SW 1271 (cell line): ENCODE measurements at regions not wholly inside any gene's neighbourhood (a gene's known extent, or its start where the extent isn't known, plus 50 kb on each side); places are given as distances from the start of the nearest gene placed in this dataset.
"Not testable (repeated sequence)": the region's sequence is repeated elsewhere in the genome, so short reads cannot be mapped to it uniquely, and the experiment has no call there.

Experiments used
- DNase-seq, 2 experiments: peaks; one replicate each; lab custom pipeline; 2025; lab: John Stamatoyannopoulos, UW

DNA sequence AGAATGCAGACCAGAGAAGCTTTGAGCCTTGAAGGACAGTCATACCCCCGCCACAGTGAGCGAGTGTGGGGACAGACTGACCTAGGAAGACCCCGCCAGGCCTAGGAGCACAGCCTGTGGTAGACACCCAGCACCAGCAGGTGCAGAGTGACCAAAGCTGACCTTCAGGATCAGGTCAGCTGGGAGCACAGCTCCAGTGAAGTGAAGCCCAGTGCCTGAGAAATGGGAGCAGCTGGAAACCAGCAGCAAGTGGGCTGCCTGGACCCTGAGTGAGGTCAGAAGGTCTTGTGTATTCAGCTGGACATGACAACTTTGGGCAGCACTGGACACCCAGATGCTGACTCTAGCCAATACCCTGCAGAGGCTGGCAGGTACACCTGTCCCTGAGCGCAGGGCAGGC, 268.9 kb downstream of the TEX29 start:
- no peak for DNase-seq

DNA sequence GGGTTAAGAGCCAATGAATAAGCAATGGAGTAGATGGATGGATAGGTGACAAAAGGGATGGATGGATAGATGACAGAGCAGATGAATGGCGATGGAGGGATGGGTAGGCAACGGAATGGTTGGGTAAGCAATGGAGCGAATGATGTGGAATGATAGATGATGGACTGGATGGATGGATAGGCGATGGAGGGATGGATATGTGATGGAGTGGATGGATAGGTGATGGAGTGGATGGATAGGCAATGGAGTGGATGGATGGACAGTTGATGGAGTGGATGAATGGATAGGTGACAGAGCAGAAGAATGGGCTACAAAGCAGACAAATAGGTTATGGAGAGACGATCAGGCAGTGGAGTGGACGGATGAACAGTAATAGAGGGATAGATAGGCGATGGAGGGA, 269.6 kb downstream of the TEX29 start:
- no peak for DNase-seq

DNA sequence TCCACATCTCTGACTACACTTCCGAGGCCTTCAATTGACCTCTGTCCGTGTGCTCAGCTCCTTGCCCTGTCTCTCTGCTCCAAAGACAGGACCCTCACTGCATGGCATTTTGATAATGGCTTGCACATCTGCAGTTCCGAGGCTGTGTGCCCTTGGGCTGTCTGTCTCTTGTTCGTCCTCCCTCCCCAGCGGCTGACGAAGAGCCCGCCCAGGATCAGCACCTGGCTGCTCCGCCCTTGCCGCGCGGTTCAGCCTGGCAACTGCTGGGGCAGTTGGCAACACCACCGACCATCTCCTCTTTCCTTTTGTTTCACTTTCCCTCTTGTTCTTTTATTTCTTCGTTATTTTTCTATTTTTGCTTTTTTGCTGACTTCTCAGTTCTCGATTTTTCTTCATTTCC, 270.4 kb downstream of the TEX29 start:
- DNase-seq = no peak

DNA sequence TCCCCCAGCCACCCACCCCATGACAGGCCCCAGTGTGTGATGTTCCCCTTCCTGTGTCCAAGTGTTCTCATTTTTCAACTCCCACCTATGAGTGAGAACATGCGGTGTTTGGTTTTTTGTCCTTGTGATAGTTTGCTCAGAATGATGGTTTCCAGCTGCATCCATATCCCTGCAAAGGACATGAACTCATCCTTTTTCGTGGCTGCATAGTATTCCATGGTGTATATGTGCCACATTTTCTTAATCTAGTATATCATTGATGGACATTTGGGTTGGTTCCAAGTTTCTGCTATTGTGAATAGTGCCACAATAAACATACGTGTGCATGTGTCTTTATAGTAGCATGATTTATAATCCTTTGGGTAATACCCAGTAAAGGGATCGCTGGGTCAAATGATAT, 273.0 kb downstream of the TEX29 start:
- DNase-seq = not testable (repeated sequence)

DNA sequence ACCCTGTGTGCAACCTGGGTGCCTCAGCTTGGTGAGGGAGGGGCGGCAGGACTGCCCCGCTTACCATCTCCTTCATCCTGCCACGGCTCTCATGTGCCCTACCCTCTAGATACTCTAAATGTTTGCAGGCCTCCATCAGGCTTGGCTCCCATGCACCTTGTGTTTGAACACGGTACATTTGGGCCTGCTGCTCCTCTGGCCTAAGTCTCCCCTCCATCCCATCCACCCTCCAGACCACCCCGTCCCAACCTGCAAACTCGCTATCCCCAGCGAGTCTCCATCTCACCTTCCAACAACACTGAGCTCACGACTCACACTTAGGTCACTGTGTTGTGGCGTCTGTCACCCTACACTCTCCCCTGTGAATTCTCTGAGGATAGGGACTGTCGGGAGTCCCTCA, 274.2 kb downstream of the TEX29 start:
- no peak for DNase-seq

DNA sequence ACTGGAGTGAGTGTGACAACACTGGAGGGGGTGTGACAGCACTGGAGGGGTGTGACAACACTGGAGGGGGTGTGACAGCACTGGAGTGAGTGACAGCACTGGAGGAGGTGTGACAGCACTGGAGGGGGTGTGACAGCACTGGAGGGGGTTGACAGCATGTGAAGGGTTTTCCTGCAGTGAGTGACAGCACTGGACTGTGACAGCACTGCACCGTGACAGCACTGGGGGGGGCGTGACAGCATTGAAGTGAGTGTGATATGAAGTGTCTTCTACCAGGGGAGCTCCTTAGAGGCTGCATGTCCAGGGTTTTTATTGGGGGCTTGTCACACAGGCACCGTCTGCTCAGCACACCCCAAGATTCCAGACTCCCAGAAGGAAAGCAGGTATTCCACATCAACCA, 274.8 kb downstream of the TEX29 start:
- no peak for DNase-seq

DNA sequence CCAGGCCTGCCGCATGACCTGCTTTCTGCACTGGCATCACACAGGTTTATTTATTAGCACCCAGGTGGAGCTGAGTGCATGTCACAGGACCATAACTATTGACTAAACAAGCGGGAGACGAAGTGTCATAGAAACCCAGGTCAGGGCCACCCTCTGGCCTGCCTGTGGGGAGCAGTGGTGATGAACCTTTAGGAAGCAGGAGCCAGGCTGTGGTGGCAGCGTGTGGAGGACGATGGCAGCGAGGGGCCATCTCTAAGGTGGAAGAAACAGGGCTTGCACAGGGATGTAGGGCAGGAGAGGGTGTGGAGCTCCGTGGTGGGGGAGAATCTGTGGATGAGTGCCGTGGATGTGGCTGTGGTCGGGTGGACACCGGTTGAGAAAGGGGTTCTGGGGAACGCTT, 275.3 kb downstream of the TEX29 start:
- DNase-seq = no peak

DNA sequence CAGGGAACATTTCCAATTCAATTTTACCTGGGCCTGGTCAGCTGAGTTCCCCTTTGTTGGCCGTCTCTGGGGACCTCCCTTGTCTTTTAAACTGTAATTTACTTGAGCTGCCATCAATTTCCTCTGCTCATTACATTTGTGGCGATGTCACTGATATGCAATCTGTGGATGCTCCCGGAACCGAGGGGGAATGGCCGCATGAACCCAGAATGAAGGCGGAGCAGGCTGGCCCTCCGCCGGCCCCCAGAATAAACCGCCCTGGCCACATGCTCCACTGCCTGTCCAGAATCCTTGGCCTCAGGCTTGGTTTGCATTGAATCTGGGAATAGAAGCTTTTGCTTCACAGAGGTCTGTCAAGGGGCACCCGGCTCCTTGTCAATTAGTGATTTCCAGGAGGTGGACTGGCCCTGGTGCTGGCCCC, 276.8 kb downstream of the TEX29 start:
- no peak for DNase-seq

DNA sequence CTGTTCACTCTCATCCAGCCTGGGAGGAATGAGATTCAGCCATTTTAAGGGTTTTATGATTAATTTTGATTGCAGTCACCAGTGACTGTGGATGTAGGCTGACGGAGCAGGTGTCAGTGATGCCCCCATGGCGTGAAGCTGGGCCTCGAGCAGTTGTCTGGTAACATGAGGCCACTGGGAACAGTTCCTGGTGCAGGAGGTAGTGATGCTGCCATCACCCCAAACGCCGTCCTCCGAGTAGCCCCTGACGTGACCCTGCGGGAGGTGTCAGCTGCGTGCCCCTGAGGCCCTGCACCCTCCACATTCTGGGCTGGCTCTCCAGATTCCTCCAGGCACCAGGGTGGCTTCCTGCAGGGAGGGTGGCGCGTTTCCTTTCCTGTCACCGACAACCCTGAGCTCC, 277.2 kb downstream of the TEX29 start:
- DNase-seq = no peak

DNA sequence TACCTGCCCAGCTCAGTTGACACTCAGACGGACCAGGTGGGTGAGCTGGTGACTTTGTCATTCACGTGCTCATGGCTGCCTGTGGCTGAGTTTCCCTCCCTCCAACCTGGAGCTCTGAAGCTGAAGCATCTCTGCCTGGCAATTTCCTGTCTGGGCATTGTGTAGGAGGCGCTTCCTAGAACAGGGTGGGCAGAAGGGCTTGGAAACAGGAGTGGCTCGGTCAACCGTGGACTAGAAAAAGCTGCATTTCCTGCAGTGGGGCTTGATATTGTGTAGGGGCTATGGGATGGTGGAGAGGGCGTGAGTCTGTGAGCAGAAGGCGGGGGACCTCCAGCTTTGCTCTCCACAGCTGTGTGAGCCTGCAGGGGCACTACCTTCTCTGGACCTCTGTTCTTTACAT, 278.3 kb downstream of the TEX29 start:
- DNase-seq = no peak

DNA sequence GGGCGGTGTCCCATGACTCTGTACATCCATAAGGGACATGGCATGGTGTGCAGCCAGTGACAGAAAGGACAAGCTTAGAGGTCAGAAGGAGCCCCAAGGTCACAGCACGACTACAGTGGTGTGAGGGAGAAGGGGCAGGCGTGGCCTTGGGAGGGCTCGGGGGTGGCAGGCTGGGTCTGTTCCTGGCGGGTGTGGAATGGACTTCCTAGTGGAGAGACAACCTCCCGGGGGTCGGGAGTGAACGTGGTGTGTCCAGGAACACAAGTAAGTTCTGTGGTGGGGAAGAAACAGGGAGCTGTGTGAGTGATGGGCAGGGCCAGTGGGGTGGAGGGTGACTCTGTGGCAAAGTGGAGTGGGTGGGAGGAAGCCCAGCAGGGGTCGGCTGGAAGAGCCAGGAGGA, 279.3 kb downstream of the TEX29 start:
- no peak for DNase-seq

DNA sequence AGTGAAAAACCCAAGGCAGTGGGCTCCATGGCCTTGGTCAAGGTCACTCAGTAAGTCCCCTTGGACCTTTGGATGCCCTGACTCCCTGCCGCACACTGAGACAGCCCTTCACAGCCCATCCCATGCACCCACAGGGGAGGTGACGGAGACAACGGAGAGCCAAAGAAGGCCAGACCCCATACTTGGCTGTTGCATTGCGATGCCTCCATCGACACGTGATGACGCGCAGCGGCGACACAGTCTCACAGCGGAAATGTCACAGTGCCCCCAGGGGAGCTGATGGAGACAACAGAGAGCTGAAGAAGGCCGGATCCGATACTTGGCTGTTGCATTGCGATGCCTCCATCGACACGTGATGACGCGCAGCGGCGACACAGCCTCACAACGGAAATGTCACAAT, 282.4 kb downstream of the TEX29 start:
- no peak for DNase-seq

DNA sequence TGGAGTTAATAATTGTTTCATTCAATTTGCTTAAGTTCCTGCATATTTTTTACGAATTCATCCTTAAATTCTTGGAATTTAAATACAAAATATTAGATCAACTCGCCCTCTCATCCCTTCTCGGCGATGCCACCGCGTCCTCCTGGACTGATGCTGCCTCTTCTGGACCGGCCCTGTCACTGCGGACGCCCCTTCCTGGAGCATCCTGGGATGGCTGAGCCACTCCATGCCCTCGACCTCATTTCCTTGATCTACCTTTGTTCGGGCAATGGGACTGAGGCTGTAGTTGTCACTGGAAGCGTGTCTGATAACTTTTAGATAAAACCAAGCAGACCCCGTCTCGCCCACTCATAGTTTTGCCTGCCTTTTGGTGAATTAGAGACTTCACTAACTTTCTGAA, 283.7 kb downstream of the TEX29 start:
- no peak for DNase-seq

DNA sequence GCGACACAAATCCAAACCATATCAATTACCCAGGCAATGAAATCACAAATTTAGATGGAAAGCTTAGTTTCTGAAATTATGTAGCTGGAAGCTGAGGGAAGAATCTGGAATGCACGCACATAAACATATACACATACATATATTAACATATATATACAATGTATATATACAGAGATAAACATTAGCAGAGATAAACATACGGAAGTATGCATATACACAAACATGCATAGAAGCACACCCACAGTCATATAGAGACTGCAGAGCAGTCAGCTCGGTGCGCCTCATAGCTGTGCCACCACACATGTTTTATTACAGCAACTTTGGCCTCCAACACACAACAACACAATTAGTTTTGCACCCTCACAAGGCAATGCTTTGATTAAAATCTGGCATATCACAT, 288.1 kb downstream of the TEX29 start:
- DNase-seq = no peak

DNA sequence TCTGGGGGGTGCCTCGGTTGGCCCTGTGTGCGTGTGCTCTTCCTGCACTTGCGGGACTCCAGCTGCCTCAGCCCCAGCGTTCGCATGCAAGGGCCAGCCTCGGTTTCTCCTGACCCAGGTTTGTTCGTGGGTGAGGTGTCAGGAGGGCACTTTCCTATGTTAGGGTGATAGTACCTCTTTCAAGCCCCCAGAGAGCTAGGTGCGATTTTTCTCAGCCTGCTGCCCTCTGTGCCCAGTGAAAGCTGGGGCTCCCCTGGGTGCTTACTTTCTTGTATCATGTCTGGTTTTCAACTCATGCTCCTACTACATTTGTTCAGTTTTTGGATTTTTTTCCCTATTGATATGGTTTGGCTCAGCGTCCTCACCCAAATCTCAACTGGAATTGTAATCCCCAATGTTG, 289.2 kb downstream of the TEX29 start:
- DNase-seq = no peak

DNA sequence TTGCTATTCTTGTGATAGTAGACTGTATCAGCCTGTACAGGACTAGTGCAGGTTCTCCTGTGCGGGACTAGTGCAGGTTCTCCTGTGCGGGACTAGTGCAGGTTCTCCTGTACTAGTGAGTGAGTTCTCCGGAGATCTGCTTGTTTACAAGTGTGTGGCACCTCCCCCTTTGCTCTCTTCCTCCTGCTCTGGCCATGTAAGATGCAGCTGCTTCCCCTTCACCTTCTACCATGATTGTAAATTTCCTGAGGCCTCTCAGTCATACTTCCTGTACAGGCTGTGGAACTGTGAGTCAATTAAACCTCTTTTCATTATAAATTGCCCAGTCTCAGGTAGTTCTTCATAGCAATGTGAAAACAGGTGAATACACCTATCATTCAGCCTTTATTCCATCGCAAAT, 289.6 kb downstream of the TEX29 start:
- no peak for DNase-seq

DNA sequence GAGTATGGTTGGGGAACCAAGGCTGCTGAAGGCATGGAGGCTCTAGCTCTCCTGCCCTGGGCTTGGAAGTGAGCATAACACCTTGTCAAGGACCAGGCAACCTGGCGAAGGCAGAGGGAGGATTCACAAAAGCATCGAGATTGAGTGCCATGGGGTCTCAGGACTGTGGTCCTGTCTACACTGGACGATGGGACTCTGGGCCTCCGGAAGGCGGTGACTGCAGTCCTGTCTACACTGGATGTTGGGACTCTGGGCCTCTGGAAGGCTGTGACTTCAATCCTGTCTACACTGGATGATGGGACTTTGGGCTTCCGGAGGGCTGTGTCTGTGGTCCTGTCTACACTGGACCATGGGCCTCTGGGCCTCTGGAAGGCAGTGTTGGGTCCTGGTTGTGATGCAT, 290.4 kb downstream of the TEX29 start:
- no peak for DNase-seq

DNA sequence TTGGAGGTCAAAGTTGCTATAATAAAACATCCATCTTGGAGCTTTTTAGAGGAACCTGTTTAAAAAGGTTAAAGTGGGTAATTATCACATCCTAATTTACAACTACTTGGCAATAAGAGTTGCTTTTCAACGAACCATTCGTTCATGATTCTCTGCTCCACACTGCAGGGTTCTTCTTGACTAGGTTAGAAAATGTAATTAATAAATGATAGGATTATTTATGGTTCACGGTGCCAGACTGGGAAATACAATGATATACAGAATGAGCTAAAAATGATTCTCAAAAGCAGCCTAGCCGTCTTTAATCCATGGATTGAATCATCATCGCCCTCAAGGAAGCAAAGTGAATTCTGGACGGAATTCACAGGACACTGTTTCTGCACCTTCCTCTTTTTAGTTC, 291.2 kb downstream of the TEX29 start:
- DNase-seq = no peak

DNA sequence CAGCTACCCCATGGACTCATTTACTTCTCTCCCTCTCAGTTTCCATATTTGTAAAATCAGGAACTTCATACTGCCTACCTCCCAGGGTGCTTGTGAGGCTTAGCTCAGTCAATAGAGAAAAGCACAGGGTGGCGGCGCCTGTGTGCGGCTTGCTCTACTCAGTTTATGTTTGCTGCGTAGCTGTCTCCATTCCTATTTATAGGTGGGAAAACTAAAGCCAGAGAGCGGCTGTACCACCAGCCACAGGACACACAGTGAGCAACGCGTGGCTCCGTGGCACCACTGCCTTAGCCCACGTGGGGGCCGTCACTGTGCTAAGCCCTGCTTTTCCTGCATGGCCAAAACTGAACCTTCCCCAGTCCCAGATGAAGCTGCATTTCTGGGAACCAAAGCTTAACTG, 292.4 kb downstream of the TEX29 start:
- DNase-seq = no peak

DNA sequence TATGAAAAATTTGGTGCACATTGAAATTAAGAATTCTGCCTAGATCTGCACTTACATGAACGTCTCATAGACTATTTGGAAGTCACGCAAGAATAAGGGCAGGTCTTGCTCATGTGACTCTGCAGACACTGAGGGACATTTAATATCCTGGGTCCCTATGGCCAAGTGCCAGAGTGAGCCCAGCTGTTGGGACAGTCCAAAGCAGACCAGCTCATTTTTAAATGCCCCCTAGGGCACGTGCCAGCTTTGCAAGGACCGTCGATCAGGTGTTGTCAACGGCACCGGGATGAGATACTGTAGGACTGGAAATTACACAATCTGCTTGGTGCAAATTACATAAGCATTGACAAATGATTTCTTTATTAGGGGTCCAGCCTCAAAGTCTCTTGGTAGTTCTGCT, 293.6 kb downstream of the TEX29 start:
- DNase-seq = no peak

DNA sequence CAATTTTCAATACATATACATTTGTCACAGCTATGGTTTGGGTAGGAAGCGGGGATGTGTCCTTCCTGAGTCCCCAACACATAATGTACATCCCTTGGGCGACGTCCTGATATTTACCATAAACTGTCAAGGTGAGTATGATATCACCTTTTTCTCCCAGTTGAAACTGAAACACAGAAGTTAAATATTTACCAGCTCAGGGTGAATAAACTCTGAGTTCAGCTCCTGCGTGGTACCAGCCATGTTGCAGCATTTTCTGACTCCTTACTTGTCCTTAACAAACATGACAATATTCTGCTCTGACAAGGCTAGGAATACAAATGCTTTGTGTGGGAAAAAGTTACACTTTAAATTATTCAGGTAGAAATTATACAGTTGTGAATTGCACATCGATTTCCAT, 294.2 kb downstream of the TEX29 start:
- DNase-seq = no peak

DNA sequence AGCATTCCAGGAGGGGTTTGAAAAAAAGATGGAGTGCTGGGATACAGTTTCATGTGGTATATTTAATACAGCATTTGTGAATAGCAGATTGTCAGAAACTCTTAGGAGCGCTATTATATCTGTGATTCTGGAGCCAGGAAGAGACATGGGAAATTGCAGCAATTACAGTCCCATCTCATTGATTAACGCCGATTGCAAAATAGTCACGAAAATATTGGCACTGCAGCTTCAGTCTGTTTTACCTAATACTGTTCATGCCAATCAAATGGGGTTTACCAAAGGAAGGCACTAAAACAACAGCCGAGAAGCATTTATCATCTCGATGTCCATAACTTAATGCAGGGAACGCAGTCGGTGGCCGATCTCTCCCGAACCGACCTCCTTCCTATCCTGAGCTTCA, 295.8 kb downstream of the TEX29 start:
- DNase-seq = no peak

DNA sequence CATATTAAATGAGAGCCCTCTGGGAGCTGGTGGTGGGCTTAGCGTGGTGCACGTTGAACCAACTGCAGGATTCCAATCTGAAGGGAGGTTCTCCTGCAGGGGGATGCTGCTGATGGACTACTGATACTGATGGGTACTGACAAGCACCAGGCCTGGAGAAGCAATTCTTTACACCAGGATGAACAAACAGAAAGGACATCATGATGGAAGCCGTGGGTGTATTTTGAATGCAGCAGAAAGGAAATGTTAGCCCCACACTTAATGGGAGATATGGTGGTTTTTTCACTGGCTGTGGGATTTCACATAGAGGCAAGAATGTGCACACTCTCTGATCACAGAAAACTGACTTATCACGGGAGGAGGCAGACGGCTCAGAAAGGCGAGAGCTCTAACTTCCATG, 299.7 kb downstream of the TEX29 start:
- DNase-seq = no peak

DNA sequence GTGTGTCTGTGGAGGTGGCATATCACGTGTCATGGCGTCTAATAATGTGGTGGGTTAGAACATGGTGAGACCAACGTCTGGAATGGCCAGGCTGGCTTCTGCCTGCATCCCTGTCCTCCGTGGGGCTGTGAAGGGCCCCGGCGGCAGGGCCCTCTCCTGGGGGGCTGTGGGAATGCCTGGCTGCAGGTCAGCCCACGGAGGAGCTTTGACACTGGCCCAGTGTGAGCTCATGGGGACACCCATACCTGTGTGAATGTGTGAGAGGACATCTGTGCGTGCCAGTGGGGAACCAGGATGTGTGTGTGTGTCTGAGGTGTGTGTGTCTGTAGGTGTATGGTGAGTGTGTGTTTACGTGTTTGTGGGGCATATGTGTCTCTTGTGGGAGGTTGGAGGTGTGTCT, 300.1 kb downstream of the TEX29 start:
- no peak for DNase-seq

DNA sequence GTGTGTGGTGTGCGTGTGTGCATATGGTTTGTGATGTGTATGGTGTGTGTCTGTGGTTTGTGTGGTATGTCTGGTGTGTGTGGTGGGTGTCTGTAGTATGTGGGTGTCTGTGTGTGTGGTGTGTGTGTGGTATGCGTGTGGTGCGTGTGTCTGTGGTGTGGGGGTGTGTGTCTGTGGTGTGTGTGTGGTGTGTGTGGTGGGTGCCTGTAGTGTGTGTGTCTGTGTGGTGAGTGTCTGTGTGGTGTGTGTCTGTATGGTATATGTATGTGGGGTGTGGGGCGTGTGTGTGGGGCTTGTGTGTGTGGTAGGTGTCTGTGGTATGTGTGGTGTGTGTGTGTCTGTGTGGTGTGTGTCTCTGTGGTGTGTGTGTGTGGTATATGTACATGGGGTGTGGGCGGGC, 300.7 kb downstream of the TEX29 start:
- DNase-seq = no peak
